Liver (tissue), 8 donors: ENCODE measurements at regions not wholly inside any gene's neighbourhood (a gene's known extent, or its start where the extent isn't known, plus 50 kb on each side); places are given as distances from the start of the nearest gene placed in this dataset.

Source experiments
- DNase-seq: peaks from one replicate; pipeline ENCODE4 v3.0.0-alpha.2; 2017; ENCODE audit warnings: low spot score
- H3K27ac ChIP-seq, 2 donors: one replicate each; pipeline ENCODE4 v1.7.0; 2013; ENCODE audit warnings: inconsistent platforms in 2 of 2, low read length in 2 of 2, control low read depth in 1 of 2, low read depth in 1 of 2, mild to moderate bottlenecking in 1 of 2
- H3K27me3 ChIP-seq, 4 donors: one replicate each; pipeline versions ENCODE4 v1.6.1 to v1.7.0; 2013; ENCODE audit warnings: low read length in 3 of 4, inconsistent platforms in 1 of 4, mild to moderate bottlenecking in 1 of 4, moderate library complexity in 1 of 4; ENCODE audit not compliant: control insufficient read depth in 4 of 4, insufficient read depth in 4 of 4
- H3K36me3 ChIP-seq, 4 donors: one replicate each; pipeline versions ENCODE4 v1.6.1 to v1.7.0; 2013; ENCODE audit warnings: low read length in 3 of 4, mild to moderate bottlenecking in 3 of 4, low read depth in 1 of 4, moderate library complexity in 1 of 4; ENCODE audit not compliant: control insufficient read depth in 4 of 4, insufficient read depth in 3 of 4
- H3K4me1 ChIP-seq, 4 donors: one replicate each; pipeline versions ENCODE4 v1.6.1 to v1.7.0; 2013; ENCODE audit warnings: low read length in 3 of 4, mild to moderate bottlenecking in 3 of 4, moderate library complexity in 1 of 4; ENCODE audit not compliant: control insufficient read depth in 4 of 4, insufficient read depth in 4 of 4
- H3K4me3 ChIP-seq, 3 donors: one replicate each; pipeline versions ENCODE4 v1.6.1 to v1.7.0; 2013; ENCODE audit warnings: low read length in 3 of 3, control low read depth in 1 of 3, low read depth in 1 of 3, mild to moderate bottlenecking in 1 of 3
- H3K9ac ChIP-seq, 2 donors: one replicate each; pipeline ENCODE4 v1.7.0; 2013; ENCODE audit warnings: low read length in 2 of 2, mild to moderate bottlenecking in 2 of 2, moderate library complexity in 2 of 2, control low read depth in 1 of 2, low read depth in 1 of 2
- H3K9me3 ChIP-seq, 4 donors: one replicate each; pipeline versions ENCODE4 v1.6.1 to v1.7.0; 2013; ENCODE audit warnings: low read length in 3 of 4; ENCODE audit not compliant: control insufficient read depth in 4 of 4
- EGR1 ChIP-seq, 2 donors: IDR thresholded peaks; 2 replicates each; pipeline ENCODE4 v1.6.1; 2016 to 2018; ENCODE audit warnings: antibody characterized with exemption in 2 of 2, low read depth in 2 of 2
- FOXA1 ChIP-seq: IDR thresholded peaks from 2 replicates; pipeline ENCODE4 v1.6.1; 2016; ENCODE audit warnings: antibody characterized with exemption
- GABPA ChIP-seq, 2 donors: IDR thresholded peaks in 1 of 2; conservative IDR thresholded peaks in 1 of 2; 2 replicates each; pipeline ENCODE4 v1.6.1; 2016; ENCODE audit warnings: antibody characterized with exemption in 2 of 2, mild to moderate bottlenecking in 1 of 2, moderate library complexity in 1 of 2
- HNF4A ChIP-seq, 2 donors: conservative IDR thresholded peaks; 2 replicates each; pipeline ENCODE4 v1.6.1; 2016; ENCODE audit warnings: antibody characterized with exemption in 2 of 2, mild to moderate bottlenecking in 2 of 2
- NR2F2 ChIP-seq: IDR thresholded peaks from 2 replicates; pipeline ENCODE4 v1.6.1; 2016; ENCODE audit warnings: antibody characterized with exemption
- RAD21 ChIP-seq, 2 donors: IDR thresholded peaks; 2 replicates each; pipeline ENCODE4 v1.6.1; 2016; ENCODE audit warnings: antibody characterized with exemption in 2 of 2, mild to moderate bottlenecking in 2 of 2
- RXRA ChIP-seq, 2 donors: IDR thresholded peaks; 2 replicates each; pipeline ENCODE4 v1.6.1; 2017 to 2018; ENCODE audit warnings: antibody characterized with exemption in 2 of 2, mild to moderate bottlenecking in 1 of 2
- SP1 ChIP-seq: IDR thresholded peaks from 2 replicates; pipeline ENCODE4 v1.6.1; 2018; ENCODE audit warnings: antibody characterized with exemption, mild to moderate bottlenecking
- TAF1 ChIP-seq: conservative IDR thresholded peaks from 2 replicates; pipeline ENCODE4 v1.6.1; 2016; ENCODE audit warnings: antibody characterized with exemption, mild to moderate bottlenecking
- YY1 ChIP-seq: IDR thresholded peaks from 2 replicates; pipeline ENCODE4 v1.6.1; 2016; ENCODE audit warnings: antibody characterized with exemption, mild to moderate bottlenecking
- WGBS: extraction: QIAGEN DNeasy Blood & Tissue Kit; methylation state at CpG from one replicate; pipeline ENCODE4 v1.1.7; 2013; 5-methylcytosine and 5-hydroxymethylcytosine counted together
- TF ChIP-seq, protein P1 (sequence below): fragments of 150-350 bp; IDR thresholded peaks from 2 replicates; pipeline ENCODE4 v1.5.1; 2017; ENCODE audit warnings: improper control_type of control experiment, low read depth, low read length; ENCODE audit not compliant: missing input control
- TF ChIP-seq, protein P2 (sequence below): IDR thresholded peaks from 2 replicates; pipeline ENCODE4 v1.6.1; 2016; ENCODE audit warnings: antibody characterized with exemption
- TF ChIP-seq, protein P3 (sequence below): IDR thresholded peaks from 2 replicates; pipeline ENCODE4 v1.6.1; 2016; ENCODE audit warnings: antibody characterized with exemption
- TF ChIP-seq, protein P4 (sequence below): IDR thresholded peaks from 2 replicates; pipeline ENCODE4 v1.6.1; 2016; ENCODE audit warnings: antibody characterized with exemption, mild to moderate bottlenecking
- donor health status: healthy.
- donor health status: healthy.
- donor health status: healthy.
- donor health status: healthy.
- donor health status: healthy.

DNA sequence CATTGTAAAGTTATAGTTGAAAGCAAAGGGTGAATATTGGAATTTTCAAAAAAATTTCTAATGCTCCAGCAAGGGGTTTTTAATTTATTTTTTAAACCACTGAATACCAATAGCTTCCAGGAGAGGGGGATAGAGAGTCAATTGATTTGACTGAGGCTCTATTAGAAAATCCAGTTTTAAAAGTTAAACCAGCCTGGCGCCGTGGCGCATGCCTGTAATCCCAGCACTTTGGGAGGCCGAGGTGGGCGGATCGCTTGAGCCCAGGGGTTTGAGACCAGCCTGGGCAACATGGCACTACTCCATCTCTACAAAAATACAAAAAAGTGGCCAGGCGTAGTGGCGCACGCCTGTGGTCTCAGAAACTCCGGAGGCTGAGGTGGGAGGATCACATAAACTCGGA, 150.1 kb downstream of the SLC38A4 start:
- 50% methylated on average over 11 of the region's 11 CpGs for WGBS
- DNase-seq: no peak
- TF ChIP-seq, protein P1, sequence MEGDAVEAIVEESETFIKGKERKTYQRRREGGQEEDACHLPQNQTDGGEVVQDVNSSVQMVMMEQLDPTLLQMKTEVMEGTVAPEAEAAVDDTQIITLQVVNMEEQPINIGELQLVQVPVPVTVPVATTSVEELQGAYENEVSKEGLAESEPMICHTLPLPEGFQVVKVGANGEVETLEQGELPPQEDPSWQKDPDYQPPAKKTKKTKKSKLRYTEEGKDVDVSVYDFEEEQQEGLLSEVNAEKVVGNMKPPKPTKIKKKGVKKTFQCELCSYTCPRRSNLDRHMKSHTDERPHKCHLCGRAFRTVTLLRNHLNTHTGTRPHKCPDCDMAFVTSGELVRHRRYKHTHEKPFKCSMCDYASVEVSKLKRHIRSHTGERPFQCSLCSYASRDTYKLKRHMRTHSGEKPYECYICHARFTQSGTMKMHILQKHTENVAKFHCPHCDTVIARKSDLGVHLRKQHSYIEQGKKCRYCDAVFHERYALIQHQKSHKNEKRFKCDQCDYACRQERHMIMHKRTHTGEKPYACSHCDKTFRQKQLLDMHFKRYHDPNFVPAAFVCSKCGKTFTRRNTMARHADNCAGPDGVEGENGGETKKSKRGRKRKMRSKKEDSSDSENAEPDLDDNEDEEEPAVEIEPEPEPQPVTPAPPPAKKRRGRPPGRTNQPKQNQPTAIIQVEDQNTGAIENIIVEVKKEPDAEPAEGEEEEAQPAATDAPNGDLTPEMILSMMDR: peak; percentile 67
- no peak for TF ChIP-seq GABPA (IDR thresholded peaks at IDR 0.05 in 1 of 2, conservative IDR thresholded peaks at IDR 0.05 in 1 of 2)
- TF ChIP-seq RAD21 (IDR thresholded peaks at IDR 0.05): peak; percentile 85 to 89
- Histone ChIP-seq H3K4me1 (no peaks in the 10 kb centered on the region), H3K36me3 (no peaks in the 10 kb centered on the region), H3K4me3 (no peak overlapping the region), H3K27me3 (no peaks in the 10 kb centered on the region), H3K9ac (no peak overlapping the region), H3K27ac (no peak overlapping the region), H3K9me3 (no peaks in the 10 kb centered on the region)

DNA sequence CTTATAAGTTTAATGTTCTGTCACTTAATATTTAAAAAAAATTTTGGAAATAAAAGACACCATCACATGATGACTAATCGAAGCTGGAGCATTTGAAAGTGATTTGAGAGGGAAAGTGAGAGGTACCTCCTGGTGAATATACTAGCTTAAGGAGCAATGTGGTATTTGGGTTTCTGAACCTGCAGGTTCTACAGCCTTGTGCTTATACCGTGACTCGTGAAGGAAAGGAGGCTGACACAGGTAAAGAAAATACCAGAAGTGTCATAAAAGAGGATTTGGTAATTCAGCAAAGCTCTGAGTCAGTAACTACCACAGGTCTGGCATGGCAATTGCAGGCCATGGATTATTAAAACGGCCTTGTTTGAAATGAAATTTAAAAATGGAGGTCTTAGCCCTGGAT, 151.0 kb downstream of the SLC38A4 start:
- WGBS: 86% methylated on average over 4 of the region's 4 CpGs
- Histone ChIP-seq H3K4me1 (no peaks in the 10 kb centered on the region), H3K27me3 (no peaks in the 10 kb centered on the region), H3K9me3 (no peaks in the 10 kb centered on the region), H3K9ac (no peak overlapping the region), H3K27ac (no peak overlapping the region), H3K4me3 (no peak overlapping the region), H3K36me3 (no peaks in the 10 kb centered on the region)
- no peak for DNase-seq
- TF ChIP-seq YY1: no peak
- no peak for TF ChIP-seq NR2F2
- TF ChIP-seq SP1: no peak
- no peak for TF ChIP-seq TAF1

DNA sequence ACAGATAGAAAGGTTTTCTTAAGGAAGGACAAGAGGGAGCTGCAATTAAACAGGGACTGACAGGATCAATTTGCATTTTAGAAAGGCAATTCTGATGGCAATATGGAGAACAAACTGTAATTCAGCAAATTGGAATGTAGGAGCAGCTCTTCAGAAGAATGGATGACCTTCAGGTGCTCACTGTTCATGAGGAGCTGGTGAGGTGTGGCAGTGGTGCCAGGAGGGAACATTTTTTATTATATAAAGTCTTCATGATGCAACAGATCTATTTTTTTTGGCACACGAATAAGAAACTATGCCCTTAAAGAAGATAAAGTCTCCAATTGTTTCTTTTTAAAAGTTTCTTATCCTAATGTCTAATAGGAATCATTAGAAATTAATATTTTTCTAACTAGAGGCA, 151.7 kb downstream of the SLC38A4 start:
- H3K4me1 ChIP-seq: no peaks in the 10 kb centered on the region
- H3K27ac ChIP-seq: no peak overlapping the region
- H3K27me3 ChIP-seq: no peaks in the 10 kb centered on the region
- H3K9ac ChIP-seq: no peak overlapping the region
- no peak for DNase-seq
- WGBS: 46% methylated on average over 1 of the region's 1 CpG
- H3K4me3 ChIP-seq: no peak overlapping the region
- no peaks in the 10 kb centered on the region for H3K36me3 ChIP-seq
- no peaks in the 10 kb centered on the region for H3K9me3 ChIP-seq
- TF ChIP-seq, protein P2, sequence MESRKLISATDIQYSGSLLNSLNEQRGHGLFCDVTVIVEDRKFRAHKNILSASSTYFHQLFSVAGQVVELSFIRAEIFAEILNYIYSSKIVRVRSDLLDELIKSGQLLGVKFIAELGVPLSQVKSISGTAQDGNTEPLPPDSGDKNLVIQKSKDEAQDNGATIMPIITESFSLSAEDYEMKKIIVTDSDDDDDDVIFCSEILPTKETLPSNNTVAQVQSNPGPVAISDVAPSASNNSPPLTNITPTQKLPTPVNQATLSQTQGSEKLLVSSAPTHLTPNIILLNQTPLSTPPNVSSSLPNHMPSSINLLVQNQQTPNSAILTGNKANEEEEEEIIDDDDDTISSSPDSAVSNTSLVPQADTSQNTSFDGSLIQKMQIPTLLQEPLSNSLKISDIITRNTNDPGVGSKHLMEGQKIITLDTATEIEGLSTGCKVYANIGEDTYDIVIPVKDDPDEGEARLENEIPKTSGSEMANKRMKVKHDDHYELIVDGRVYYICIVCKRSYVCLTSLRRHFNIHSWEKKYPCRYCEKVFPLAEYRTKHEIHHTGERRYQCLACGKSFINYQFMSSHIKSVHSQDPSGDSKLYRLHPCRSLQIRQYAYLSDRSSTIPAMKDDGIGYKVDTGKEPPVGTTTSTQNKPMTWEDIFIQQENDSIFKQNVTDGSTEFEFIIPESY: no peak
- no peak for TF ChIP-seq RAD21 (IDR thresholded peaks at IDR 0.05)

DNA sequence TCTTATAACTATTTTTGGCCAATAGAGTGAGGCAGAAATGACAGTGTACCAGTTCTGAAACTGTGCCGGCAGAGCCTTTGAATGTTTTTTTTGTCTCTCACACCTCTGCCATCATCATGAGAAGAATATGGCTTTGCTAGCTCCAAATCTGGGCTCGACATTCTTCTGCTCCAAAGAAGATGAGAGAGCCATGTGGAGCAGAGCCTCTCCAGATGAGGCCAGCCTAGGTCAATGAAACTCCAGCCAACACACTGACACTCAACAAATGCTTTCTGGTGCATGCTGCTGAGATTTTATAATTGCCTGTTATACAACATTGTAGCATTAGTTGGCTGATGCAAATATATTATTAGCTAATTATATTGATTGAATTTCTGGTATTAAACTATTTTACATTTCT, 154.7 kb downstream of the SLC38A4 start:
- Histone ChIP-seq H3K9ac (no peak overlapping the region), H3K9me3 (no peaks in the 10 kb centered on the region), H3K36me3 (no peaks in the 10 kb centered on the region), H3K27me3 (no peaks in the 10 kb centered on the region), H3K4me1 (no peaks in the 10 kb centered on the region), H3K4me3 (no peak overlapping the region), H3K27ac (no peak overlapping the region)
- no peak for DNase-seq
- 86% methylated on average over 2 of the region's 2 CpGs for WGBS
- TF ChIP-seq, protein P3, sequence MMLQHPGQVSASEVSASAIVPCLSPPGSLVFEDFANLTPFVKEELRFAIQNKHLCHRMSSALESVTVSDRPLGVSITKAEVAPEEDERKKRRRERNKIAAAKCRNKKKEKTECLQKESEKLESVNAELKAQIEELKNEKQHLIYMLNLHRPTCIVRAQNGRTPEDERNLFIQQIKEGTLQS: no peak
- no peak for TF ChIP-seq HNF4A (conservative IDR thresholded peaks at IDR 0.05)
- TF ChIP-seq SP1: no peak
- peak in 1 of 2 donors; percentile 23 for TF ChIP-seq RAD21 (IDR thresholded peaks at IDR 0.05)
- TF ChIP-seq EGR1 (IDR thresholded peaks at IDR 0.05; ENCODE audit: low read depth in 2 of 2): no peak
- peak; percentile 35 for TF ChIP-seq NR2F2
- TF ChIP-seq, protein P4, sequence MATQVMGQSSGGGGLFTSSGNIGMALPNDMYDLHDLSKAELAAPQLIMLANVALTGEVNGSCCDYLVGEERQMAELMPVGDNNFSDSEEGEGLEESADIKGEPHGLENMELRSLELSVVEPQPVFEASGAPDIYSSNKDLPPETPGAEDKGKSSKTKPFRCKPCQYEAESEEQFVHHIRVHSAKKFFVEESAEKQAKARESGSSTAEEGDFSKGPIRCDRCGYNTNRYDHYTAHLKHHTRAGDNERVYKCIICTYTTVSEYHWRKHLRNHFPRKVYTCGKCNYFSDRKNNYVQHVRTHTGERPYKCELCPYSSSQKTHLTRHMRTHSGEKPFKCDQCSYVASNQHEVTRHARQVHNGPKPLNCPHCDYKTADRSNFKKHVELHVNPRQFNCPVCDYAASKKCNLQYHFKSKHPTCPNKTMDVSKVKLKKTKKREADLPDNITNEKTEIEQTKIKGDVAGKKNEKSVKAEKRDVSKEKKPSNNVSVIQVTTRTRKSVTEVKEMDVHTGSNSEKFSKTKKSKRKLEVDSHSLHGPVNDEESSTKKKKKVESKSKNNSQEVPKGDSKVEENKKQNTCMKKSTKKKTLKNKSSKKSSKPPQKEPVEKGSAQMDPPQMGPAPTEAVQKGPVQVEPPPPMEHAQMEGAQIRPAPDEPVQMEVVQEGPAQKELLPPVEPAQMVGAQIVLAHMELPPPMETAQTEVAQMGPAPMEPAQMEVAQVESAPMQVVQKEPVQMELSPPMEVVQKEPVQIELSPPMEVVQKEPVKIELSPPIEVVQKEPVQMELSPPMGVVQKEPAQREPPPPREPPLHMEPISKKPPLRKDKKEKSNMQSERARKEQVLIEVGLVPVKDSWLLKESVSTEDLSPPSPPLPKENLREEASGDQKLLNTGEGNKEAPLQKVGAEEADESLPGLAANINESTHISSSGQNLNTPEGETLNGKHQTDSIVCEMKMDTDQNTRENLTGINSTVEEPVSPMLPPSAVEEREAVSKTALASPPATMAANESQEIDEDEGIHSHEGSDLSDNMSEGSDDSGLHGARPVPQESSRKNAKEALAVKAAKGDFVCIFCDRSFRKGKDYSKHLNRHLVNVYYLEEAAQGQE: no peak
- TF ChIP-seq FOXA1: no peak
- TF ChIP-seq YY1: no peak
- TF ChIP-seq, protein P2: no peak
- peak in 1 of 2 donors; percentile 12 for TF ChIP-seq RXRA (IDR thresholded peaks at IDR 0.05)
